Peyer's patch (tissue), 4 donors: ENCODE measurements at regions not wholly inside any gene's neighbourhood (a gene's known extent, or its start where the extent isn't known, plus 50 kb on each side); places are given as distances from the start of the nearest gene placed in this dataset.

Experiments
- DNase-seq, 3 donors: peaks; one replicate each; pipeline ENCODE4 v3.0.0-alpha.2; 2017 to 2019
- H3K27ac ChIP-seq, 4 donors: fragments of 200-600 bp; sonication (generic); one replicate each; pipeline ENCODE4 v1.5.1; 2016 to 2019
- H3K27me3 ChIP-seq, 2 donors: fragments of 200-600 bp; sonication (generic); one replicate each; pipeline ENCODE4 v1.5.1; 2019
- H3K36me3 ChIP-seq, 3 donors: fragments of 200-600 bp; sonication (generic); one replicate each; pipeline ENCODE4 v1.5.1; 2016 to 2019
- H3K4me1 ChIP-seq, 4 donors: fragments of 200-600 bp; sonication (generic); one replicate each; pipeline ENCODE4 v1.5.1; 2016 to 2019
- H3K4me3 ChIP-seq, 4 donors: fragments of 200-600 bp; sonication (generic); 1 replicate in 3 of 4; 2 replicates in 1 of 4; pipeline ENCODE4 v1.5.1; 2016 to 2019; ENCODE audit warnings: mild to moderate bottlenecking in 1 of 4
- H3K9me3 ChIP-seq, 4 donors: fragments of 200-600 bp; sonication (generic); one replicate each; pipeline ENCODE4 v1.5.1; 2016 to 2019; ENCODE audit warnings: mild to moderate bottlenecking in 1 of 4
- POLR2A ChIP-seq, 2 donors: fragments of 450-650 bp; IDR thresholded peaks; one replicate each; pipeline ENCODE4 v1.5.1; 2017; ENCODE audit warnings: antibody characterized with exemption in 2 of 2, mild to moderate bottlenecking in 2 of 2, moderate library complexity in 2 of 2
- TF ChIP-seq, protein P1 (sequence below), 6 experiments: fragments of 450-650 bp in 4 of 6; fragments of 200-600 bp in 2 of 6; sonication (generic) in 1 of 6; IDR thresholded peaks; one replicate each; pipeline ENCODE4 v1.5.1; 2017 to 2019; ENCODE audit warnings: antibody characterized with exemption in 6 of 6, mild to moderate bottlenecking in 3 of 6, moderate library complexity in 1 of 6

DNA sequence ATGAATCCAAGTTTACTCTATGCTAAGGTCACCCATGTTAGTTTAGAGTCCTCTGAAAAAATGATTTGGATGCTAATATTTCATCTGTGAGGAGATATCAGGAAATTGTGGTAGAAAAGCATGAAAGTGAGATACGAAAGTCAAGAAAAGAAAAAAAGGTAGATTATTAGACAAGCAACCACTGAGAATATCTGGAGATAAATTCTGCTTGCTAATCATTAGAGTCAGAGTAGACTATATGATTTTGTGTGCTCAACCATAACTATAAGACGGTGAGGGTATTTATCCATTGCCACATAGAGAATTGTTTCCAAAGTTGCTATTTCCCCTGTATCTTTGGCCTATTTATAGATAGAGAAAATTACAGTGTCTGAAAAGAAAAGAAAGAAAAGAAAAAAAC lies 706.7 kb downstream of the SLITRK5 start:
- H3K36me3 ChIP-seq: no peaks in the 10 kb centered on the region
- H3K27me3 ChIP-seq: no peaks in the 10 kb centered on the region
- no peak overlapping the region for H3K27ac ChIP-seq
- H3K4me3 ChIP-seq: no peak overlapping the region
- peaks cover 0 to 9% (median 0%) of the 10 kb centered on the region in 4 donors for H3K9me3 ChIP-seq
- no peaks in the 10 kb centered on the region for H3K4me1 ChIP-seq
- no peak for DNase-seq
- TF ChIP-seq, protein P1, sequence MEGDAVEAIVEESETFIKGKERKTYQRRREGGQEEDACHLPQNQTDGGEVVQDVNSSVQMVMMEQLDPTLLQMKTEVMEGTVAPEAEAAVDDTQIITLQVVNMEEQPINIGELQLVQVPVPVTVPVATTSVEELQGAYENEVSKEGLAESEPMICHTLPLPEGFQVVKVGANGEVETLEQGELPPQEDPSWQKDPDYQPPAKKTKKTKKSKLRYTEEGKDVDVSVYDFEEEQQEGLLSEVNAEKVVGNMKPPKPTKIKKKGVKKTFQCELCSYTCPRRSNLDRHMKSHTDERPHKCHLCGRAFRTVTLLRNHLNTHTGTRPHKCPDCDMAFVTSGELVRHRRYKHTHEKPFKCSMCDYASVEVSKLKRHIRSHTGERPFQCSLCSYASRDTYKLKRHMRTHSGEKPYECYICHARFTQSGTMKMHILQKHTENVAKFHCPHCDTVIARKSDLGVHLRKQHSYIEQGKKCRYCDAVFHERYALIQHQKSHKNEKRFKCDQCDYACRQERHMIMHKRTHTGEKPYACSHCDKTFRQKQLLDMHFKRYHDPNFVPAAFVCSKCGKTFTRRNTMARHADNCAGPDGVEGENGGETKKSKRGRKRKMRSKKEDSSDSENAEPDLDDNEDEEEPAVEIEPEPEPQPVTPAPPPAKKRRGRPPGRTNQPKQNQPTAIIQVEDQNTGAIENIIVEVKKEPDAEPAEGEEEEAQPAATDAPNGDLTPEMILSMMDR (IDR thresholded peaks at IDR 0.05): no peak
- no peak for TF ChIP-seq POLR2A (IDR thresholded peaks at IDR 0.05)

DNA sequence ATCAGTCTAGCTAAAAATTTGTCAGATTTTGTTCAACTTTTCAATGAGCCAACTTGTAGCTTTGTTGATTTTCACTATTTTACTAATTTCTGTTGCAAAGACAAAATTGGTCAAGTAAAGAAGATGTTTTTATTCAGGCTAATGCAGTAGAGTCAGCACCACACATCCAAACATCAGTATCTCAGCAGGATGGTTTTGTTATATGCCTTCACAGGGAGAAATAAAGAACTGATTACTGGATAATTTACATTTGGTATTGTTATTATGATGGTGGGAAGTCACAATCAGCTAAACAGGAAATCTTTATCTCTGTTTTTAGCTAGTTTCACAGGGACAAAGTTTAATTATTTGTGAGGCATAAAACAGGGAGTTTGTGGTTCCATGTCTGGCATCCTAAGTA lies 713.4 kb downstream of the SLITRK5 start:
- Histone ChIP-seq H3K27me3 (no peaks in the 10 kb centered on the region), H3K36me3 (no peaks in the 10 kb centered on the region), H3K4me1 (no peaks in the 10 kb centered on the region), H3K4me3 (no peak overlapping the region), H3K27ac (no peak overlapping the region), H3K9me3 (no peaks in the 10 kb centered on the region)
- DNase-seq: no peak
- no peak for TF ChIP-seq POLR2A (IDR thresholded peaks at IDR 0.05)
- TF ChIP-seq, protein P1 (IDR thresholded peaks at IDR 0.05): no peak

DNA sequence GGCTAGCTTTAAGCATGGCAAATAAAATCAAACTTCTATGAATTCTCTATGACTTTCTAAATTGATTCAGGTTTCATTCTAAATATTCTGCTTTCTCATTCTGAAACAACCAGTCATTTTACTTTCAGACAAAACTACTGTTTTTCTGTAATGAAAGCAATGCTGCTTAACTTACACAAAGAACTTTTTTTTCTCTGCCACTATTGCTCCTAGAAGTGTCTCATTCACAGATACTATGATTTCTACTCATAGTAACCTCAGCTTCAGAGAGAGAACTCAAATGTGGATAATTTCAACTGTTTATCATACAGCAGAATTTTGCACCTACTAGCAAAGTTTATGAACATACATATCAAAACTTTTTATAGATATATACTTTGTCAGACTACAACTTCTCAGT lies 724.6 kb downstream of the SLITRK5 start:
- TF ChIP-seq POLR2A (IDR thresholded peaks at IDR 0.05): no peak
- TF ChIP-seq, protein P1 (IDR thresholded peaks at IDR 0.05): no peak

DNA sequence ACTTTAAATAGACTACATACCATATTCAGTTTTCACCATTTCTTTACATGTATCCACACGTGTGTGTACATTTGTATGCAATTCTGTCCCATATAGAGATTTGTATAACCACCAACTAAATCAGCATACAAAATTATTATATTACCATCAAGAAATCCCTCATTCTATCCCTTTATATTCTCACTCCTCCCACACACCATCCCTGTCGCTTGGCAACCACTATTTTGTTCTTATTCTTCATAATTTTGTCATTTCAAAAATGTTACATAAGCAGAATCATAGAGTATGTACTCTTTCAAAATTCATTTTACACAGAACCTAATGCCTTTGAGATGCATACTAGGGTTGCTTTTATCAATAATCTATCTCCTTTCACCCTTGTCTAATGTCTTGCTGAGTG lies 740.5 kb downstream of the SLITRK5 start:
- TF ChIP-seq, protein P1 (IDR thresholded peaks at IDR 0.05): no peak
- TF ChIP-seq POLR2A (IDR thresholded peaks at IDR 0.05): no peak
- Histone ChIP-seq H3K9me3 (no peaks in the 10 kb centered on the region), H3K27me3 (no peaks in the 10 kb centered on the region), H3K4me1 (no peaks in the 10 kb centered on the region), H3K36me3 (no peaks in the 10 kb centered on the region), H3K4me3 (no peak overlapping the region), H3K27ac (no peak overlapping the region)
- no peak for DNase-seq

More for the DNA sequence above, 724.6 kb downstream of the SLITRK5 start:
- Histone ChIP-seq H3K4me1 (no peaks in the 10 kb centered on the region), H3K36me3 (no peaks in the 10 kb centered on the region), H3K27me3 (no peaks in the 10 kb centered on the region), H3K27ac (no peak overlapping the region), H3K9me3 (no peaks in the 10 kb centered on the region), H3K4me3 (no peak overlapping the region)
- no peak for DNase-seq

DNA sequence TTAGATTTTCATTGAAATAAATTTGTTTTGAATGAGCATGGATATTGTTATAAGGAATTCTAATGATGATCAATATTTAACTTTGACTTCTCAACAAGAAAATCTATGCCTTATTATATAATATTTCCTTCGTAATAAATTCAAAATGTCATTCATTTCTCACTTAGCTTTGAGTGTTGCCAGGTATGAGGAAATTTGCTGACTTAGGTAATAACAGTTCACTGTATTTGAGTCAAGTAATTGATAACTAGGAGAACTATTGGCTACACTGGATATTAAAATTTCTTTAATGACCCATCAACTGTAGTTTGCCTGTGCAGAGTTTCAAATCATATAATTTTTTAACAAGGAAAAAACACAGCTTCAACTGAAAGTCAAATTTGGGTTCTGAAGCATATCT lies 746.6 kb downstream of the SLITRK5 start:
- TF ChIP-seq, protein P1 (IDR thresholded peaks at IDR 0.05): no peak
- TF ChIP-seq POLR2A (IDR thresholded peaks at IDR 0.05): no peak
- Histone ChIP-seq H3K36me3 (no peaks in the 10 kb centered on the region), H3K4me3 (no peak overlapping the region), H3K4me1 (no peaks in the 10 kb centered on the region), H3K9me3 (no peaks in the 10 kb centered on the region), H3K27ac (no peak overlapping the region), H3K27me3 (no peaks in the 10 kb centered on the region)
- DNase-seq: no peak

DNA sequence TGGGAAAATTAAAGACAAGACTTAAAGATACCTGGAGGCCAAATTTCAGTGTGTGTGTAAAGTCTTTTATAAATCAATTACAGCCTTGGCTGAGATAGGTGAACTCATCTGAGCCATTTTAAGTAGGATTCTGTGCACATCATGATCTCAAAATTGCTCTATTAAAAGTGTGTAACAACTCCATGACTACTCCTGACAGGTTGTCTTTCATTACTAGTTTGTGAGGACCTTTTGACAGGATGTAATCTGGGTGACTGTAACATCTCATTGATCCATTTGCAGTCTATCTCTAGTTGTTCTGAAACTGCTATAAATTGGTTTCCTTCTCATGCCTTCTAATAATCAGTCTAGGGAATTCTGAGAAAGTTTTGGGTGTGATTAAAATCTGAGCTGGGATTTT lies 753.3 kb downstream of the SLITRK5 start:
- TF ChIP-seq, protein P1 (IDR thresholded peaks at IDR 0.05): no peak
- no peak for TF ChIP-seq POLR2A (IDR thresholded peaks at IDR 0.05)
- H3K27me3 ChIP-seq: no peaks in the 10 kb centered on the region
- no peak overlapping the region for H3K27ac ChIP-seq
- no peaks in the 10 kb centered on the region for H3K9me3 ChIP-seq
- DNase-seq: no peak
- no peaks in the 10 kb centered on the region for H3K4me1 ChIP-seq
- H3K4me3 ChIP-seq: no peak overlapping the region
- H3K36me3 ChIP-seq: no peaks in the 10 kb centered on the region
